WERI-Rb-1 (cell line): ENCODE measurements at regions not wholly inside any gene's neighbourhood (a gene's known extent, or its start where the extent isn't known, plus 50 kb on each side); places are given as distances from the start of the nearest gene placed in this dataset.
A peak's percentile ranks its signal among the peaks of the same experiment; 100 is the strongest.

Source experiments
- DNase-seq: peaks from one replicate; pipeline ENCODE4 v3.0.0-alpha.2; 2020
- H3K27ac ChIP-seq: fragments of 250-450 bp; sonication (Bioruptor Pico); 2 replicates; pipeline ENCODE4 v1.5.1; 2020; ENCODE audit warnings: mild to moderate bottlenecking, moderate library complexity
- H3K27me3 ChIP-seq: fragments of 250-450 bp; sonication (Bioruptor Pico); 2 replicates; pipeline ENCODE4 v1.5.1; 2021; ENCODE audit warnings: mild to moderate bottlenecking, low read depth, moderate library complexity; ENCODE audit not compliant: insufficient read depth, severe bottlenecking
- H3K36me3 ChIP-seq: fragments of 250-450 bp; sonication (Bioruptor Pico); 2 replicates; pipeline ENCODE4 v1.5.1; 2020; ENCODE audit warnings: mild to moderate bottlenecking, moderate library complexity
- H3K4me3 ChIP-seq: 2 replicates; pipeline ENCODE4 v1.5.1; 2011; ENCODE audit warnings: low read depth, mild to moderate bottlenecking, control low read depth, low read length
- H3K9me3 ChIP-seq: fragments of 250-450 bp; sonication (Bioruptor Pico); 2 replicates; pipeline ENCODE4 v1.5.1; 2021; ENCODE audit warnings: mild to moderate bottlenecking, moderate library complexity; ENCODE audit not compliant: severe bottlenecking
- CTCF ChIP-seq: IDR thresholded peaks from 2 replicates; pipeline ENCODE4 v1.5.1; 2011; ENCODE audit warnings: low read depth, mild to moderate bottlenecking, control low read depth, inconsistent platforms, low read length

- TF ChIP-seq CTCF = no peak
- no peaks in the 10 kb centered on the region for H3K9me3 ChIP-seq
- H3K4me3 ChIP-seq = no peak overlapping the region
- peaks cover 36% of the 10 kb centered on the region for H3K27me3 ChIP-seq
- DNase-seq = no peak
- H3K36me3 ChIP-seq = no peaks in the 10 kb centered on the region
- H3K27ac ChIP-seq = no peak overlapping the region
Observed at GRCh38 chr5:7991125-7991821, 122.3 kb downstream of the MTRR start.

GRCh38 chr5:7995688-7996294 is 126.8 kb downstream of the MTRR start:
- no peaks in the 10 kb centered on the region for H3K36me3 ChIP-seq
- no peak overlapping the region for H3K4me3 ChIP-seq
- H3K27ac ChIP-seq = no peak overlapping the region
- no peak for DNase-seq
- peaks cover 6% of the 10 kb centered on the region for H3K9me3 ChIP-seq
- peaks cover 56% of the 10 kb centered on the region for H3K27me3 ChIP-seq
- no peak for TF ChIP-seq CTCF

- peaks cover 15% of the 10 kb centered on the region for H3K27me3 ChIP-seq
- no peak for TF ChIP-seq CTCF
- H3K4me3 ChIP-seq = no peak overlapping the region
- no peaks in the 10 kb centered on the region for H3K9me3 ChIP-seq
- no peaks in the 10 kb centered on the region for H3K36me3 ChIP-seq
- H3K27ac ChIP-seq = no peak overlapping the region
- no peak for DNase-seq
Observed at GRCh38 chr5:8005416-8005815, 136.5 kb downstream of the MTRR start.

- H3K27ac ChIP-seq = no peak overlapping the region
- peaks cover 24% of the 10 kb centered on the region for H3K27me3 ChIP-seq
- no peak overlapping the region for H3K4me3 ChIP-seq
- no peaks in the 10 kb centered on the region for H3K36me3 ChIP-seq
- no peaks in the 10 kb centered on the region for H3K9me3 ChIP-seq
- TF ChIP-seq CTCF = peak; percentile 39; the same call in 1 of the 2 replicates
- DNase-seq = peak; percentile 44
Observed at GRCh38 chr5:8012131-8012977, 143.4 kb downstream of the MTRR start.

- H3K27ac ChIP-seq = no peak overlapping the region
- peaks cover 24% of the 10 kb centered on the region for H3K27me3 ChIP-seq
- no peak overlapping the region for H3K4me3 ChIP-seq
- no peaks in the 10 kb centered on the region for H3K9me3 ChIP-seq
- H3K36me3 ChIP-seq = no peaks in the 10 kb centered on the region
- TF ChIP-seq CTCF = no peak
- no peak for DNase-seq
Observed at GRCh38 chr5:8013948-8014710, 145.2 kb downstream of the MTRR start.
